DMS53 treated with DMSO at 0.1 percent for 48 hours (cell line): ENCODE measurements at regions not wholly inside any gene's neighbourhood (a gene's known extent, or its start where the extent isn't known, plus 50 kb on each side); places are given as distances from the start of the nearest gene placed in this dataset.

Source experiments
- DNase-seq: peaks from one replicate; lab custom pipeline; 2025; ENCODE audit not compliant: unreplicated experiment; lab: John Stamatoyannopoulos, UW

DNA sequence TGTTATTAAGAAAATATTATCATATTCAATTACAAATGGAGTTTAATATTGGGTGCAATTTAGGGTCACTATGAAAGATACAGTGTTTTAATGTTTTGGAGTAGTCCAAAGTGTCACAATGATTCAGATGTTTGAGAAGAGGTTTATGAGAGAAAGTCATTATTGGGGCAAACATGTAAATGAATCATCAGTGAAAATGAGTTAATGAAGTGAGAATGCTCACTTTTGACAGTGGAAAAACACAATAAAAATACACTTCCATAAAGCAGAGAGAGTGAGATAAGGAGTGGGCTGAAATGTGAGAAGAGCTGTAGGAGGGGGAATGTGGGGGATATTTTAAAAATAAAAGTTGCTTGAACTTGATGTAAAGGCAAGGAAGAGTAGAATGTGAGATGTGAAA is 957.1 kb downstream of the PCDH18 start:
- no peak for DNase-seq

DNA sequence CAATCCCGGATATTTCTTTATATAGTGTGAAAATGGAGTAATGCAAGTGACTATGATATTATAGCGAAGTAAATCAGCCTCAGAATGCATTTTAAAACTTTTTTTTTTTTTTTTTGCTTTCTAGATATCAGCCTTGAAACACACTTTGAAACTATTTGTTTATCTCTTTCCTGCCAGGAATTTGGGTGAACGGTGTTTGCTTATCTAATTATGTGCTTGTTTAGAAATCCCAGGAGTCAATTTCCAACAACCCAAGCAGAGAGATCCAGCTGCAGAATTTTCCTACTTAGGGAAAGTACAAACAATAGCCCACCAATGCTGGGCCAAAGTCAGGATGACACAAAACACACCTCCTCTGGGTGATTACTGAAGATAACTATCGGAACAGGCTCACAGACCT is 958.8 kb downstream of the PCDH18 start:
- DNase-seq: no peak

- no peak for DNase-seq
Measured at GRCh38 chr4:136571315-136571714, 961.0 kb downstream of the PCDH18 start.

- no peak for DNase-seq
Measured at GRCh38 chr4:136562834-136563233, 969.5 kb downstream of the PCDH18 start.

GRCh38 chr4:136558940-136559494 is 973.3 kb downstream of the PCDH18 start:
- DNase-seq: no peak

GRCh38 chr4:136557396-136557795 is 974.9 kb downstream of the PCDH18 start:
- no peak for DNase-seq

DNA sequence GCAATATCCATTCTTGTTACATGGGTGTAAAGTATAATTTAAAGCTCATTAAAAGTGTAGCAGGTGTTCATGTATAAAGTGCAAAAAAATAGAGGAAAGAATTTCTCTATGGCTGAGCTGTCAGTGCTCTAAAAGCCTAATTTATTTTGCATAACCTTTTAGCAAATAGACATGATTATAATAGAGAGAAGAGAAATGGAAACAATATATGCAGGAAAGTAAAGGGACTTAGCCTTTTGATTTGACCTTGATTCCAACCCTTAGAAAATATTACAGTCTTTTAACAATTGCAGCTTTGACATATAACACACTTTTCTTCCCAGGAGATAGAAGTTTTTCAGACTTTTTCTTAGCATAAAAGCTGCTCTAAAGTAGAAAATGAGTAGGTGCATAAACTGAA is 978.3 kb downstream of the PCDH18 start:
- DNase-seq: no peak

- DNase-seq: no peak
Measured at GRCh38 chr4:136551753-136552152, 980.5 kb downstream of the PCDH18 start.

DNA sequence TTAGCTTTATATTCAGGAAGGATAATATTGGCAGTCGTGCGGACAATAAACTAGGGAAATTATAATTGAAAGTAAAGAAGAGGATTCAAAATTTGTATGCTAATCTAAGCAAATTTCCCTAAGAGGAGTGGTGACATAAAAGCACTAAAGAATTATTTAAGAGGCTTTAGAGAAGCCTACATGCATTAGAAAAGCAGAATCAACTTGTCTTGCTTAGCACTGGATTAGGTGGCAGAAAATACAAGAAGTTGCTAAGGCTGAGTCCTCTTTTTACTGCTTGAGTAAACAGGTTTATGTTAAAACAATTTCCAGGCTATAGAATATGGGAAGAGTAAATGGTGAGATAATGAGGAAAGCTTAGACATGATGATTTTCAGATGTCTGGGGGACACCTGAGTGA is 991.5 kb downstream of the PCDH18 start:
- DNase-seq: no peak

GRCh38 chr4:136528131-136528530 is 1004.2 kb downstream of the PCDH18 start:
- no peak for DNase-seq

GRCh38 chr4:136526517-136526916 is 1005.8 kb downstream of the PCDH18 start:
- DNase-seq: no peak

DNA sequence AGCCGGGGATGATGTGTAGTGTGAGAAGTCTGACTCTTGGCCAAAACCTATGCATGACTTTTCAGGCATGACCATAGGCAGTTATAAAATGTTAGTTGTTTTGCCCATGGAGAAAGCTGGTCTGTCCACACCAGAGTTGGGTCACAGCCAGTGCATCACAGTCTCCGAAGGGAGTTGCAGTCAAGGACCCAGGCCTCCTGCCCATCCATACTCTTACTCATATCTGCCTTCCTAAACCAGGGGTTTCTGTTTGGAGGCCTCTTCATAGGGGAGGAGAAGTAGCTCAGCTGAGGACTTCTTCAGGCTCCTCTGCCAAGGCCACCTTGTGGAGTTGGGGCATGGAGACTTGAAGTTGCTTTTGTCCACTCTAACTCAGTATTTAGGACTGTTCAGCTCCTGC is 1008.3 kb downstream of the PCDH18 start:
- DNase-seq: no peak

DNA sequence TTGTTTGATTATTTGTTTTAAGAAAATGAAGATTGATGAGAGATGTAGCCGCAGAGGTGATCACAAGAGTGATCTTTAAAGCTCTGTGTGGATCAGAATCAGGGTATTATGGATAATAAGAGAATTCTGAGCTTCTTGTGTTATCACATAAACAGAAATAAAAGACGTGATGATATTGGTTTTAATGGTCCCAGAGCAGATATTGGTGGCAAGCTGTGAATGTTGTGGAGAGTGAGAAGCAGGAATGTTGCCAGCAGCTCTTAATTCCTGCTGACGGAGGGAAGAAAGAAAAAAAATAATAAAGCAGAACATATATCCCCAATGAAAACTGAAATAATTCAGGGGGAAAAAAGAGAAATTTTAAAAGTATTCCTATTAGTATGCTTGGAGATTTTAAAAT is 1015.9 kb downstream of the PCDH18 start:
- no peak for DNase-seq

DNA sequence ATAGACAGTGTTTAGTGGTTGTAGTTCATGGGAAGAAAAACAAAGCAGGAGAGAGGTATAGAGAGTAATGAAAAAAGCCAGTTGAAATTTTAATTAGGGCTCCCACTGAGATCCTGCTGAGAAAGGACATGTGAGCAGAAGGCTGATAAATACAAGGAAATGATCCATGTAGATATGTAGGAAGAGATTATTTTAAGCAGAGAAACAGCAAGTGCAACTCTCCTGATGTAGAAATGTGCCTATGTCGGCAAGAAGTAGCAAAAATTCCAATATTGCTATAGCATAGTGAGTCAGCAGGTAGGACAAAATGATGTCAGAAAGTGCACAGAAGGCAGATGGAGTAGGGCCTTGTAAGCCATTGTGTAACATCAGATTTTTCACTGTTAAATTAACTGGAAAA is 1027.3 kb downstream of the PCDH18 start:
- DNase-seq: no peak

GRCh38 chr4:136495851-136496250 is 1036.4 kb downstream of the PCDH18 start:
- no peak for DNase-seq

DNA sequence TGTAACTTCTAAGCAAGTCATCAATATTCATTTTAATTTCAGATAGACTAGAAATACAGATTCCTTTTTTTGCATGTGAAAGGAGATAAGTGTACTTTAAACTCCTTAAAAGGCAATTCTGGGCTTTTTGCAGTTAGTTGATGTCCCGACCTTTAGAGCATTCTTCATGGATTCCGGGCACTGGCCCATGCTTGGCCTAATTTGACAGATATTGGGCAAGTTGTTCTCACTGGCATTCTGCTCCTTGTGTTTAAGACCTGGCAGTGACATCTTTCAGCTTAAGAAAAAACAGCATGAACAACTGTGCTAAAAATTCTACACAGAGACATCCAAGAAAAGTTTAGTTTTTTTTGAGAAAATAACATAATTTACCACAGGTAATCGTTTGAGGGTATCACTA is 1037.2 kb downstream of the PCDH18 start:
- DNase-seq: no peak

DNA sequence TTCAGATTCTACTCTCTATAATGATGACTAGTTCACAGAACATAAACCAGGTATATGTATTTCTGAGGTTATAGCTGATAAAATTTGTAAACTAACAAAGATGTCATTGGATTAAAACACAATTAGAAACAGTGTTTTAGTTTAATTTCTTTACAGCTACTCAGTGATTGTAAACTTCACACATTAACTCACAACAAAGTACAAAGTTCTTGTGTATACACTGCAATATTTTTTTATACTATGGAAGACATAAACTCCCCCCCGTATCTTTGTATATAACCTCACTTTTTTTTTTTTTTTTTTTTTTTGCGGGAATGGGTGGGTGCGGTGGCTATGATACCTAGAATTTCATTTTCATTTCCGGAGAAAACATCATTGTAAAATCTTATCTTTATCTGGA is 1043.2 kb downstream of the PCDH18 start:
- DNase-seq: no peak

- DNase-seq: peak; percentile 14
Measured at GRCh38 chr4:136484996-136485395, 1047.3 kb downstream of the PCDH18 start.

DNA sequence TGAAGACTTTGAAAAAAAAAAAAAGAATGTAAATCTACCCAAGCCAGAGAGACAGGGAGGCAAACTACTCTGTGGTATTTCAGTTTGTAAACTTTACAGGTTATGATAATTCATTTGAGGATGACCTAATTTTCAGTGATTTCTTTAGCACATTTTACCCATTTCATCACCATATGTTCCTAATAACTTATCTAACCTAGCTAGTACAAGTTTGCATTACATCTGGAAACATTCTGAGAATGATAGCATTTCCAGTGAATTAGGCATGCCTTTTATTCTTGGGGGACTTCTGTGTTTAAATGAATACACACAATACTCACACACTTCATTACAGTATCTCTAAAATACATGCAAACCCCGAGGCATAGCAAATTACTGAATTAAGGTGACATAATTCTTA is 1055.5 kb downstream of the PCDH18 start:
- DNase-seq: no peak

- no peak for DNase-seq
Measured at GRCh38 chr4:136471051-136471450, 1061.2 kb downstream of the PCDH18 start.

DNA sequence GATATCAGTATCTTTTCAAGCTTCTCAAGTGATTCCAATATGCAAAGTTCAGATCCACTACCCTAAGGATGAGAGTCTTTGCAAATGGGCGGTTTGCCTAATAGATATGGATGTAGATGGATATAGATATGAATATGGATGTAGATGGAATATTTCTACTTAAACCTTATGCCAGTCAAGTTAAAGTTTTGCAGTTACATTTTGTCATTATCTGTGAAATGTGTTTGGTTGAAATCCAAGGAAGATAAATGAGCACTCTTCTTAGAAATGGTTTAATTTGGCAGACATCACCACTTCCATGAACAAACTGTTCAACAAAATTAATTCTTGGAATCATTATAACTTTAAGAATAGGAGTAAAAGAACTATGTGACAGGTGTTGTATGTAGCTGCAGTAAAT is 1066.6 kb downstream of the PCDH18 start:
- DNase-seq: no peak

DNA sequence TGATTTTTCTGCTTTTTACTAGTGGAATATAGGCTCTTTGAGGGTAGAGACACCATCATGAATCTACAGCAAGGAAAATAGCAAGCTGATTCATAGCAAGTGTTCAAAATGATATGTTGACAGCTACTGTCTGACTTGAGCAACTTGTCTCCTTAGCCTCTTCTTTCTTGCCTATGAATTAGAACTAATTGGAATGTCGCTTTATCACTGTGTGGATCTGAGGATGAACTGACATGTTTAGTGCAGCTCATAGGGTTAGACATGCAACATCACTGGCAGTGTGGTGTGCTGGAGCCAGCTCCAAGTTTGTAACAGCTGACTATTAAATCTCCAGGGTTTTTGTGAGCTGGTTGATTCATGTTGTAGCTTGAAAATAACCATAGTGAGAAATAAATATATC is 1068.4 kb downstream of the PCDH18 start:
- DNase-seq: no peak

DNA sequence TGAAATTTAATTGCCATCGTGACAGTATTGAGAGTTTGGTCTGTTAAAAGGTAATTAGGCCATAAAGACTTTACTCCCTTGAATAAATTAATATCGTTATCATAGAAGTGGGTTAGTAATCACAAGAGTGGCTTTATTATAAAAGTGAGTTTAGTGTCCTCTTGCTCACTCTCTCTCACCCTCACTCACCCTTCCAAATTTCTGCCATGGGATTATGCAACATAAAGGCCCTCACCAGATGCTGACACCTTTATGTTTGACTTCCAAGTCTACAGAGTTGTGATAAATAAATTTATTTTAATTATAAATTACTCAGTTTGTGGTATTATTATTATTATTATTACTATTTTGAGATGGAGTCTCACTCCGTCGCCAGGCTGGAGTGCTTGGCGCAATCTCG is 1070.8 kb downstream of the PCDH18 start:
- DNase-seq: no peak

DNA sequence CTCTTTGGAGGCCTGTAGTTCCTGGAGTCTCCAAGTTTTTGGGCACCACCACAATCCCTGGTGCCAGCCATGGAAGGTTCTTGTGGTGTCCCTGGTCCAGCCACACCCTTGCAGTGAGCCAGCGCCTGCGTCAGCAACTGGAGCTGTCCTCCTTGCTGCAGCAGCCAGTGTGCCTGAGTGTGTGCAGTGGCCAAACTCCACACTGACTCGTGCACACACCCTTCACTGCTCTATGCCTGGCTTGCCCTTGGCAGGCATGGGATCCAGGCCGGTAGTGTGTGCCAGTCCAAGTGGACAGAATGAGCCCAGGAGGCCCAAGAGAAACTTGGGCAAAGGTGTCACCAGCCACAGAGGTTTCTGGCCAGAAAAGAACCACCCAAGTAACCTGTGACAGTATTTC is 1074.0 kb downstream of the PCDH18 start:
- DNase-seq: no peak
